Esophagus muscularis mucosa (tissue), 3 donors: ENCODE measurements at regions not wholly inside any gene's neighbourhood (a gene's known extent, or its start where the extent isn't known, plus 50 kb on each side); places are given as distances from the start of the nearest gene placed in this dataset.

Source experiments
- POLR2A ChIP-seq: fragments of 450-650 bp; IDR thresholded peaks from one replicate; pipeline ENCODE4 v1.6.1; 2017; ENCODE audit warnings: antibody characterized with exemption, moderate library complexity, mild to moderate bottlenecking, low read depth
- POLR2AphosphoS5 ChIP-seq, 2 donors: sonication (generic); formaldehyde crosslinking; IDR thresholded peaks; one replicate each; pipeline ENCODE4 v1.6.1; 2017; ENCODE audit warnings: antibody characterized with exemption in 2 of 2
- TF ChIP-seq, protein P1 (sequence below), 3 experiments: fragments of 200-600 bp in 2 of 3; fragments of 450-650 bp in 1 of 3; sonication (generic) in 2 of 3; IDR thresholded peaks; one replicate each; pipeline ENCODE4 v1.5.1; 2017 to 2019; ENCODE audit warnings: antibody characterized with exemption in 3 of 3, mild to moderate bottlenecking in 2 of 3, moderate library complexity in 1 of 3

DNA sequence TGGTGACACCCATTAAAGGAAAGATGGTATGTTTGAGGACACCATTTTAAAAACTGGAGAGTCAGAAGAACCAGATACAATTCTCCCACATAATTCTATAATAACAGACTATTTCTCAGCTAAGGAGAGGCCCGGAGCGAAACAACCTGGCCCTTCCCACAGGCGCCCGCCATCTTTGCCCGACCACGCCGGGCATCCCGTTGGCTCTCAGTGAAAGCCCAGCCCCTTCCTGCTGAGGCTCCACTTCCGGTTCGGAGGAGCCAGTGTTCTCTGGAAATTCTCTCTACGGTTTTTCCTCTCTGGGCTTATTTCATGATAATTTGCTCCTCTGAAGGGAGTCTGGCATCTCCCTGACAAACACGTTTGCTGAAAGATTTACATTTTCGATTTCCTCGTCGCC is 175.7 kb downstream of the AXIN2 start:
- TF ChIP-seq POLR2A, result no peak
- TF ChIP-seq, protein P1, sequence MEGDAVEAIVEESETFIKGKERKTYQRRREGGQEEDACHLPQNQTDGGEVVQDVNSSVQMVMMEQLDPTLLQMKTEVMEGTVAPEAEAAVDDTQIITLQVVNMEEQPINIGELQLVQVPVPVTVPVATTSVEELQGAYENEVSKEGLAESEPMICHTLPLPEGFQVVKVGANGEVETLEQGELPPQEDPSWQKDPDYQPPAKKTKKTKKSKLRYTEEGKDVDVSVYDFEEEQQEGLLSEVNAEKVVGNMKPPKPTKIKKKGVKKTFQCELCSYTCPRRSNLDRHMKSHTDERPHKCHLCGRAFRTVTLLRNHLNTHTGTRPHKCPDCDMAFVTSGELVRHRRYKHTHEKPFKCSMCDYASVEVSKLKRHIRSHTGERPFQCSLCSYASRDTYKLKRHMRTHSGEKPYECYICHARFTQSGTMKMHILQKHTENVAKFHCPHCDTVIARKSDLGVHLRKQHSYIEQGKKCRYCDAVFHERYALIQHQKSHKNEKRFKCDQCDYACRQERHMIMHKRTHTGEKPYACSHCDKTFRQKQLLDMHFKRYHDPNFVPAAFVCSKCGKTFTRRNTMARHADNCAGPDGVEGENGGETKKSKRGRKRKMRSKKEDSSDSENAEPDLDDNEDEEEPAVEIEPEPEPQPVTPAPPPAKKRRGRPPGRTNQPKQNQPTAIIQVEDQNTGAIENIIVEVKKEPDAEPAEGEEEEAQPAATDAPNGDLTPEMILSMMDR (IDR thresholded peaks at IDR 0.05), result no peak
- TF ChIP-seq POLR2AphosphoS5 (IDR thresholded peaks at IDR 0.05), result no peak
